Esophagus muscularis mucosa (tissue), 4 donors: ENCODE measurements at regions not wholly inside any gene's neighbourhood (a gene's known extent, or its start where the extent isn't known, plus 50 kb on each side); places are given as distances from the start of the nearest gene placed in this dataset.
A peak's percentile ranks its signal among the peaks of the same experiment; 100 is the strongest.

Experiments used
- DNase-seq: peaks from one replicate; pipeline ENCODE4 v3.0.0-alpha.2; 2017; ENCODE audit errors: extremely low spot score
- H3K27ac ChIP-seq, 4 donors: fragments of 200-600 bp; sonication (generic); replicated peaks in 1 of 4; 1 replicate in 3 of 4; 2 replicates in 1 of 4; pipeline ENCODE4 v1.5.1; 2016 to 2019; ENCODE audit warnings: mild to moderate bottlenecking in 1 of 4
- H3K27me3 ChIP-seq, 4 donors: fragments of 200-600 bp; sonication (generic); one replicate each; pipeline versions ENCODE4 v1.5.1 to v1.6.0; 2016 to 2019
- H3K36me3 ChIP-seq, 4 donors: fragments of 200-600 bp; sonication (generic); one replicate each; pipeline ENCODE4 v1.5.1; 2016 to 2019
- H3K4me1 ChIP-seq, 4 donors: fragments of 200-600 bp; sonication (generic); one replicate each; pipeline ENCODE4 v1.5.1; 2016 to 2019
- H3K4me3 ChIP-seq, 4 donors: fragments of 200-600 bp; sonication (generic); 1 replicate in 2 of 4; 2 replicates in 2 of 4; pipeline ENCODE4 v1.5.1; 2016 to 2019; ENCODE audit warnings: mild to moderate bottlenecking in 4 of 4, moderate library complexity in 1 of 4
- H3K9me3 ChIP-seq, 4 donors: fragments of 200-600 bp; sonication (generic); 1 replicate in 3 of 4; 2 replicates in 1 of 4; pipeline ENCODE4 v1.5.1; 2016 to 2019
- CTCF ChIP-seq, 3 experiments: fragments of 200-600 bp in 2 of 3; fragments of 450-650 bp in 1 of 3; sonication (generic) in 2 of 3; IDR thresholded peaks; one replicate each; pipeline ENCODE4 v1.5.1; 2017 to 2019; ENCODE audit warnings: antibody characterized with exemption in 3 of 3, mild to moderate bottlenecking in 2 of 3, moderate library complexity in 1 of 3
- EP300 ChIP-seq: sonication (generic); formaldehyde crosslinking; IDR thresholded peaks from one replicate; pipeline ENCODE4 v1.6.1; 2017; ENCODE audit warnings: antibody characterized with exemption
- POLR2A ChIP-seq: fragments of 450-650 bp; IDR thresholded peaks from one replicate; pipeline ENCODE4 v1.6.1; 2017; ENCODE audit warnings: antibody characterized with exemption, moderate library complexity, mild to moderate bottlenecking, low read depth
- POLR2AphosphoS5 ChIP-seq, 2 donors: sonication (generic); formaldehyde crosslinking; IDR thresholded peaks; one replicate each; pipeline ENCODE4 v1.6.1; 2017; ENCODE audit warnings: antibody characterized with exemption in 2 of 2
- WGBS: methylation state at CpG from one replicate; pipeline ENCODE4 v1.1.5; 2018; 5-methylcytosine and 5-hydroxymethylcytosine counted together
- intact Hi-C: fragments of 100-400 bp; cut with DNase I; formaldehyde crosslinking; loops from one replicate; pipeline ENCODE4 v1.15.1; 2023

DNA sequence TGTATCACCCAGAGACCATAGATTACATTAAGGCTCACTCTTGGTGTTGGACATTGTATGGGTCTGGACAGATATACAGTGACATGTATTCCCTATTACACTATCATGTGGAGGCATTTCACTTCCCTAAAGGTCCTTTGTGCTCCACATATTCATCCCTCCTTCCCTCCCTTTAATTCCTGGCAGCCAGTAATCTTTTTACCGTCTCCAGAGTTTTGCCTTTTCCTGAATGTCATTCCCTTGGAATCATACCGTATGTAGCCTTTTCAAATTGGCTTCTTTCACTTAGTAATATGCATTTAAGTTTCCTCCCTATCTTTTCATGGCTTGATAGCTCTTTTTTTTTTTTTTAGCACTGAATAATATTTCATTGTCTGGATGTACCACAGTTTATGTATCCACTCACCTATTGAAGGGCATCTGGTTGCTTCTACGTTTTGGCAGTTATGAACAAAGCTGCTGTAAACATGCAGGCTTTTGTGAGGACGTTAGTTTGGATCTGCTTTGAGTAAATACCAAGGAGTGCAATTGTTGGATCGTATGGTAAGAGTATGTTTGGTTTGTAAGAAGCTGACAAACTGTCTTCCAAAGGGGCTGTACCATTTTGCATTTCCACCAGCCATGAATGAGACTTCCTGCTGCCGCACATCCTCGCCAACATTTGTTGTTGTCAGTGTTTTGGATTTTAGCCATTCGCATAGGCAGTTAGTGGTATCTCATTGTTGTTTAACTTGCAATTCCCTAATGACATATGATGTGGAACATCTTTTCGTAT, 122.1 kb upstream of the SMIM23 start:
- Histone ChIP-seq H3K27ac (no peak overlapping the region), H3K4me3 (no peak overlapping the region), H3K27me3 (peaks cover 0 to 18% (median 0%) of the 10 kb centered on the region in 4 donors), H3K36me3 (no peaks in the 10 kb centered on the region), H3K9me3 (no peaks in the 10 kb centered on the region), H3K4me1 (peaks cover 8 to 33% (median 28%) of the 10 kb centered on the region in 4 donors)
- WGBS: 79% methylated on average over 9 of the region's 9 CpGs
- TF ChIP-seq EP300: no peak
- TF ChIP-seq POLR2AphosphoS5 (IDR thresholded peaks at IDR 0.05): no peak
- TF ChIP-seq CTCF (IDR thresholded peaks at IDR 0.05): no peak
- no peak for TF ChIP-seq POLR2A
- DNase-seq: no peak
- intact Hi-C loops: no loop called here

DNA sequence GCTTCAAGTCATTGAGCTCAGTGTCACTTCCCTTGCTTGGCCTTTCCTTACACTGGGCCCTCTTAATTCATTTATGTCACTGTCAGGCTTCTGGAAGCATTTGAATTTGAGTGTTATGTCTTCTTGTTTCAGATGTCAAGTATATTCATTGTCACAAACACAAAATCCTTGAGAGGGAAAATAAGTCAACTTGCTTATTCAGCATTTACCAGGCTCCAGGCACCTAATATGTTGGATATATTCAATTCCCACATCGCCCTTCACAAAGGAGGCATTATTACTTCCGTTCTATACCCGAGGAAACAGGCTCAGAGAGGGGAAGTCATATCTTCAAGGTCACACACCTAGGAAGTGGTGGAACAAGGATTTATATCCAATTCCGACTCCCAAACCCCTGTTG, 121.1 kb upstream of the SMIM23 start:
- no peaks in the 10 kb centered on the region for H3K36me3 ChIP-seq
- DNase-seq: no peak
- H3K27me3 ChIP-seq: peaks cover 0 to 18% (median 0%) of the 10 kb centered on the region in 4 donors
- TF ChIP-seq CTCF (IDR thresholded peaks at IDR 0.05) (no peak), EP300 (no peak), POLR2A (no peak), POLR2AphosphoS5 (IDR thresholded peaks at IDR 0.05) (no peak)
- 80% methylated on average over 4 of the region's 4 CpGs for WGBS
- H3K4me1 ChIP-seq: peaks cover 8 to 34% (median 28%) of the 10 kb centered on the region in 4 donors
- H3K27ac ChIP-seq: no peak overlapping the region
- no peaks in the 10 kb centered on the region for H3K9me3 ChIP-seq
- intact Hi-C loops: no loop called here
- H3K4me3 ChIP-seq: no peak overlapping the region

DNA sequence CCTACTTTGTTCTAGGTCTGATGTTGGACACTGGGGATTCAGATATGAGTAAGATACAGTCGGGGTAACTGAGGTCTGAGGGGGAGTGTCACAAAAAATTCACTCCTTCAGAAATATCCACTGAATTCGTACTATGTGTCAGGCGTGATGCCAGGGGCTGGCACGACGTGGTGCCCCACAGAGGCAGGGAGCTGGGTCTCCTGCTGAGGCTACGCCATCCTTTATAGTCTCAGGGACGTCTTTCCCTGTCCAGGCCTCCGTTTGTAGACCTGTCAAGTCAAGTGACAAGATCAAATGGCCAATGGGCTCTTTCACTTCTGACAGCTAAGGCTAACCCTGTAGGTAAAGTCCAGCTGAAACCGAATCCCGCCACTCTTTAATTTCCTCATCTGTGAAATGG, 118.8 kb upstream of the SMIM23 start:
- no peak overlapping the region for H3K4me3 ChIP-seq
- peaks cover 8 to 21% (median 19%) of the 10 kb centered on the region in 4 donors for H3K4me1 ChIP-seq
- H3K9me3 ChIP-seq: no peaks in the 10 kb centered on the region
- intact Hi-C loops: no loop called here
- no peak for TF ChIP-seq EP300
- H3K36me3 ChIP-seq: no peaks in the 10 kb centered on the region
- 86% methylated on average over 10 of the region's 10 CpGs for WGBS
- no peak for DNase-seq
- no peak overlapping the region for H3K27ac ChIP-seq
- peaks cover 0 to 18% (median 0%) of the 10 kb centered on the region in 4 donors for H3K27me3 ChIP-seq

DNA sequence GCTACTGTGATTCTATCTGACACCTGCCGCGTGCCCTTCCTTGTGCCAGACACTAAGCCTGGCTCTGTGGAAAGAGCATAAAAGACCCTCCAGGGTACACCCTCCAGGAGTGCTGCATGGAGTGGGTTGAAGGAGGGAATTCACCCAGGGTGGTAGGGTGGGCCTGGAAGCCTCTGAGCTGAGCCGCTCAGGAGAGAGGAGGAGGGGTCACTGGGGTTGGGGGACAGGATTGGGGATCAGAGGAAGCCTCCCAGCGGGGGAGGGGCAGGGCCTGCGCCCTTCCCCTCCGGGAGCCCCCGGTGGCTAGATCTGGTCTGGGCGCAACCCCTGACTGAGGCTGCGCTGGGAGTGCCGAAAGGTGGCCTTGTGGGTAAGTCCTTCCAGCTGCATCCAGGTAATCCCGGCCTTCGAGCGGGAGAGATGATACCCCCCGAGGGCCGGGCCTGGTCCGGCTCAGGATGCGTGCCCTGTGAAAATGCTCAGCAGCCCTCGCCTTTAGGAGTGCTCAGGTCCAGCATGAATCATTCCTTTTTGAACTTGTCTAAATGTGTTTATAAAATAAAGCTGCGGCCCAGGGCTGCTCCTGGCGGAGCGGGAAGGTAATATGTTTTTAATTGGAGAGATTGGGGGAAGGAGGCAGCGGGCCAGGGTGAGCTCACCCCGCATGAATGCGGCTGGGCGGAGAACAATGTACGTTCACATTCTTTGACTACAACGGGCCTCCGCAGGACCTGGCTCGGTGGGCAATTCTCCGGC, 118.1 kb upstream of the SMIM23 start:
- intact Hi-C loops: no loop called here
- no peaks in the 10 kb centered on the region for H3K9me3 ChIP-seq
- H3K27ac ChIP-seq: peak overlapping the region; percentile 47 to 65 (median 54)
- no peak for TF ChIP-seq EP300
- TF ChIP-seq POLR2A: no peak
- peak; percentile 67 to 68 for TF ChIP-seq POLR2AphosphoS5 (IDR thresholded peaks at IDR 0.05)
- peak in 2 of 3 experiments; percentile 7 to 35 for TF ChIP-seq CTCF (IDR thresholded peaks at IDR 0.05)
- 56% methylated on average over 14 of the region's 30 CpGs for WGBS
- peak; percentile 95 for DNase-seq
- peaks cover 0 to 18% (median 0%) of the 10 kb centered on the region in 4 donors for H3K27me3 ChIP-seq
- H3K4me1 ChIP-seq: peaks cover 8 to 21% (median 19%) of the 10 kb centered on the region in 4 donors
- no peaks in the 10 kb centered on the region for H3K36me3 ChIP-seq
- H3K4me3 ChIP-seq: peak overlapping the region in 3 of 4 donors; percentile 14 to 24 (median 15)

- peaks cover 0 to 18% (median 0%) of the 10 kb centered on the region in 4 donors for H3K27me3 ChIP-seq
- TF ChIP-seq POLR2AphosphoS5 (IDR thresholded peaks at IDR 0.05) (no peak), POLR2A (no peak), EP300 (no peak), CTCF (IDR thresholded peaks at IDR 0.05) (no peak)
- intact Hi-C loops: no loop called here
- no peaks in the 10 kb centered on the region for H3K9me3 ChIP-seq
- H3K27ac ChIP-seq: peak overlapping the region; percentile 47 to 65 (median 54)
- H3K36me3 ChIP-seq: no peaks in the 10 kb centered on the region
- H3K4me3 ChIP-seq: peak overlapping the region in 3 of 4 donors; percentile 14 to 24 (median 15)
- 63% methylated on average over 17 of the region's 17 CpGs for WGBS
- no peak for DNase-seq
- H3K4me1 ChIP-seq: peaks cover 8 to 21% (median 19%) of the 10 kb centered on the region in 4 donors
Observed at GRCh38 chr5:171668097-171668412, 117.6 kb upstream of the SMIM23 start.
